Esophagus squamous epithelium (tissue), 5 donors: ENCODE measurements at regions not wholly inside any gene's neighbourhood (a gene's known extent, or its start where the extent isn't known, plus 50 kb on each side); places are given as distances from the start of the nearest gene placed in this dataset.

Source experiments
- DNase-seq: peaks from one replicate; lab custom pipeline; 2025; lab: John Stamatoyannopoulos, UW
- H3K27ac ChIP-seq, 4 donors: fragments of 200-600 bp; sonication (generic); one replicate each; pipeline ENCODE4 v1.5.1; 2016 to 2019; ENCODE audit warnings: mild to moderate bottlenecking in 1 of 4
- H3K27me3 ChIP-seq, 4 donors: fragments of 200-600 bp; sonication (generic); 1 replicate in 3 of 4; 2 replicates in 1 of 4; pipeline versions ENCODE4 v1.5.1 to v1.6.0; 2017 to 2021; ENCODE audit warnings: antibody characterized with exemption in 1 of 4
- H3K36me3 ChIP-seq, 3 donors: fragments of 200-600 bp; sonication (generic); one replicate each; pipeline ENCODE4 v1.5.1; 2016 to 2019
- H3K4me1 ChIP-seq, 3 donors: fragments of 200-600 bp; sonication (generic); one replicate each; pipeline ENCODE4 v1.5.1; 2017 to 2019
- H3K4me3 ChIP-seq, 4 donors: fragments of 200-600 bp; sonication (generic); 1 replicate in 3 of 4; 2 replicates in 1 of 4; pipeline ENCODE4 v1.5.1; 2016 to 2019; ENCODE audit warnings: mild to moderate bottlenecking in 2 of 4, moderate library complexity in 1 of 4
- H3K9me3 ChIP-seq, 3 donors: fragments of 200-600 bp; sonication (generic); one replicate each; pipeline ENCODE4 v1.5.1; 2016 to 2019
- CTCF ChIP-seq, 6 experiments: fragments of 450-650 bp in 4 of 6; fragments of 200-600 bp in 2 of 6; sonication (generic) in 2 of 6; IDR thresholded peaks; one replicate each; pipeline ENCODE4 v1.5.1; 2016 to 2019; ENCODE audit warnings: antibody characterized with exemption in 6 of 6, mild to moderate bottlenecking in 4 of 6, moderate library complexity in 4 of 6
- POLR2A ChIP-seq, 4 donors: fragments of 450-650 bp; IDR thresholded peaks; one replicate each; pipeline ENCODE4 v1.6.1; 2017; ENCODE audit warnings: antibody characterized with exemption in 4 of 4, mild to moderate bottlenecking in 4 of 4, moderate library complexity in 3 of 4
- WGBS, 2 donors: methylation state at CpG; one replicate each; pipeline ENCODE4 v1.1.5; 2018; 5-methylcytosine and 5-hydroxymethylcytosine counted together
- intact Hi-C: fragments of 100-400 bp; cut with DNase I; formaldehyde crosslinking; loops from one replicate; pipeline ENCODE4 v1.15.0; 2022
- donor health status: DM: yes; HTN: yes; CAD: no.

- no peaks in the 10 kb centered on the region for H3K4me1 ChIP-seq
- H3K36me3 ChIP-seq = no peaks in the 10 kb centered on the region
- 86 to 90% methylated on average over 5 of the region's 5 CpGs for WGBS, 2 donors
- intact Hi-C loops = no loop called here
- TF ChIP-seq CTCF (IDR thresholded peaks at IDR 0.05) = no peak
- TF ChIP-seq POLR2A (IDR thresholded peaks at IDR 0.05) = no peak
- H3K4me3 ChIP-seq = no peak overlapping the region
- no peak for DNase-seq
- H3K9me3 ChIP-seq = no peaks in the 10 kb centered on the region
- H3K27ac ChIP-seq = no peak overlapping the region
- H3K27me3 ChIP-seq = no peaks in the 10 kb centered on the region
Observed at GRCh38 chr7:153002572-153002971, 243.0 kb downstream of the ACTR3B start.

GRCh38 chr7:153004341-153004740, 244.8 kb downstream of the ACTR3B start:
- WGBS, 2 donors = 85 to 86% methylated on average over 4 to 8 of the region's 14 CpGs
- intact Hi-C loops = no loop called here
- Histone ChIP-seq H3K36me3 (no peaks in the 10 kb centered on the region), H3K27me3 (no peaks in the 10 kb centered on the region), H3K4me3 (no peak overlapping the region), H3K27ac (no peak overlapping the region), H3K9me3 (no peaks in the 10 kb centered on the region), H3K4me1 (no peaks in the 10 kb centered on the region)
- TF ChIP-seq CTCF (IDR thresholded peaks at IDR 0.05) (no peak), POLR2A (IDR thresholded peaks at IDR 0.05) (no peak)
- no peak for DNase-seq

GRCh38 chr7:153005750-153006435, 246.3 kb downstream of the ACTR3B start:
- no peak for DNase-seq
- WGBS, 2 donors = 46 to 57% methylated on average over 9 of the region's 10 CpGs

GRCh38 chr7:153006452-153006851, 246.9 kb downstream of the ACTR3B start:
- Histone ChIP-seq H3K9me3 (no peaks in the 10 kb centered on the region), H3K36me3 (no peaks in the 10 kb centered on the region), H3K4me1 (no peaks in the 10 kb centered on the region), H3K4me3 (no peak overlapping the region), H3K27ac (no peak overlapping the region), H3K27me3 (no peaks in the 10 kb centered on the region)
- WGBS, 2 donors = 83 to 92% methylated on average over 2 of the region's 2 CpGs
- no peak for TF ChIP-seq CTCF (IDR thresholded peaks at IDR 0.05)
- TF ChIP-seq POLR2A (IDR thresholded peaks at IDR 0.05) = no peak
- intact Hi-C loops = no loop called here
- DNase-seq = no peak

More at GRCh38 chr7:153005750-153006435, 246.3 kb downstream of the ACTR3B start:
- Histone ChIP-seq H3K27ac (no peak overlapping the region), H3K4me1 (no peaks in the 10 kb centered on the region), H3K27me3 (no peaks in the 10 kb centered on the region), H3K36me3 (no peaks in the 10 kb centered on the region), H3K4me3 (no peak overlapping the region), H3K9me3 (no peaks in the 10 kb centered on the region)
- intact Hi-C loops = no loop called here
- no peak for TF ChIP-seq CTCF (IDR thresholded peaks at IDR 0.05)
- no peak for TF ChIP-seq POLR2A (IDR thresholded peaks at IDR 0.05)

- TF ChIP-seq CTCF (IDR thresholded peaks at IDR 0.05) = no peak
- no peak for TF ChIP-seq POLR2A (IDR thresholded peaks at IDR 0.05)
- Histone ChIP-seq H3K36me3 (no peaks in the 10 kb centered on the region), H3K4me1 (no peaks in the 10 kb centered on the region), H3K27ac (no peak overlapping the region), H3K9me3 (no peaks in the 10 kb centered on the region), H3K4me3 (no peak overlapping the region), H3K27me3 (no peaks in the 10 kb centered on the region)
- whole genome bisulfite sequencing, 2 donors = 74 to 93% methylated on average over 3 to 6 of the region's 8 CpGs
- intact Hi-C loops = no loop called here
- no peak for DNase-seq
Observed at GRCh38 chr7:153006911-153007310, 247.4 kb downstream of the ACTR3B start.
